ENCODE measurements at regions not wholly inside any gene's neighbourhood (a gene's known extent, or its start where the extent isn't known, plus 50 kb on each side); places are given as distances from the start of the nearest gene placed in this dataset.

GRCh38 chr5:58191443-58191842 lies 268.4 kb downstream of the PLK2 start:
- DNase-seq, result no peak
- peaks cover 9% of the 10 kb centered on the region for H3K4me1 ChIP-seq
- no peaks in the 10 kb centered on the region for H3K27me3 ChIP-seq
- no peaks in the 10 kb centered on the region for H3K36me3 ChIP-seq
- no peak for TF ChIP-seq CTCF (IDR thresholded peaks at IDR 0.05; ENCODE audit: low read depth, low read length)
- H3K4me3 ChIP-seq (ENCODE audit: low read depth, low read length), result no peak overlapping the region
- no peaks in the 10 kb centered on the region for H3K9me3 ChIP-seq

- no peaks in the 10 kb centered on the region for H3K36me3 ChIP-seq
- peaks cover 9% of the 10 kb centered on the region for H3K4me1 ChIP-seq
- no peak for TF ChIP-seq CTCF (IDR thresholded peaks at IDR 0.05; ENCODE audit: low read depth, low read length)
- DNase-seq, result no peak
- no peak overlapping the region for H3K4me3 ChIP-seq (ENCODE audit: low read depth, low read length)
- H3K27me3 ChIP-seq, result no peaks in the 10 kb centered on the region
- H3K9me3 ChIP-seq, result no peaks in the 10 kb centered on the region
Measured at GRCh38 chr5:58188262-58188651, 271.6 kb downstream of the PLK2 start.

DNA sequence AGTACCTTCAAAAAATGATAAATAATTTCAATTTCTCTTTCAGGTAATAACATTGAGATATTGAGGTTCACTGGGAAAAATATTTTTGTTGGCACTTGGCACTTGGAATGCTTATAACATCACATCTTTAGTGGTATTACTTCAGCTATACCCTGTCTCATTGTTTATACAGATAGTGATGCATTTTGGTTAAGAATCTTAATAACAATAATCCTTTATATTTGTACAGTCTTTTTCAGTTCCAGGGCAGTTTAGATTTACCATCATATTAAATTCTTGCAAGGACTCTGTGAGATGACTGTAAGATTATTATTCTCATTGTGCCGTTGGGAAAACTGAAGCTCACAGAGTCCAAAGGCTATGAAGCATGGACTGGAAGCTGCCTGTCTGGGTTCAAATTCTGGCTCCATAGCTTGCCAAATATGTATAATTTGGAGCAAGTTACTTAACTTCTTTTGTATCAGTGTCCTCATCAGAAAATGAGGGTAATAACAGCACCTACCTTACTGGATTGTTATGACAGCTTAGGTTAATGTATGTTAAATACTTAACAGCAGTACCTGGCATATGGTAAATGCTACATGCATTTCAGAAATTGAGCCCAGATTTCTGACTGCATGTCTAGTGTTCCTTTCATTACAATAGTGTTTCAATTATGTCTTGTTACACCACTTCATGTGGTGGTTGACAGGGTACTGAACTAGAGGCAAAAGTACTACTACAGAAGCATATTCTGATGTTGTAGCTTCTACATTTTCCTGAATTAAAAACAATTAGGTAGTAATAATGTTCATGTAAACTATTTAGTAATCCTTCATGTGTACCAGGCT lies 272.2 kb downstream of the PLK2 start:
- no peak for DNase-seq
- Histone ChIP-seq H3K27me3 (no peaks in the 10 kb centered on the region), H3K36me3 (no peaks in the 10 kb centered on the region), H3K9me3 (no peaks in the 10 kb centered on the region), H3K4me1 (peaks cover 9% of the 10 kb centered on the region), H3K4me3 (ENCODE audit: low read depth, low read length) (no peak overlapping the region)
- no peak for TF ChIP-seq CTCF (IDR thresholded peaks at IDR 0.05; ENCODE audit: low read depth, low read length)

DNA sequence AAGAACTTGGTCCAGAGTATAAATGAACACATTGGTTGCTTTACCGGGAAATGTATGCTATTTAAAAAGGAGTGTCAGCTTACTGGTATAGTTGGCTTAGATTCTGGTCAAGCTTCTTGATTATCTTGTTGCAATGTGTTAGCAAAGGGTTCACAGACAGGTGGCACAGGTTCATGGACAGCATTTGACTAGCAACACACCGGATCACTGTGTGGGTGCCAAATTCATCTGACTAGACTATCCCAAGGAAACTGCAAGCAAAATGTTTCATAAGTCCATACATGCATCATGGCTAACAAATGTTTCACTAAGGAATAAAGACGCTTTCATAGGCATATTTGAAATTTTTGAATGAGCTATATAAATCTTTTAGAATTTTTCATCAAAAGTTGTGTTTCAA lies 274.1 kb downstream of the PLK2 start:
- no peak for DNase-seq
- Histone ChIP-seq H3K9me3 (no peaks in the 10 kb centered on the region), H3K36me3 (no peaks in the 10 kb centered on the region), H3K4me1 (peaks cover 9% of the 10 kb centered on the region), H3K27me3 (no peaks in the 10 kb centered on the region), H3K4me3 (ENCODE audit: low read depth, low read length) (no peak overlapping the region)
- no peak for TF ChIP-seq CTCF (IDR thresholded peaks at IDR 0.05; ENCODE audit: low read depth, low read length)

DNA sequence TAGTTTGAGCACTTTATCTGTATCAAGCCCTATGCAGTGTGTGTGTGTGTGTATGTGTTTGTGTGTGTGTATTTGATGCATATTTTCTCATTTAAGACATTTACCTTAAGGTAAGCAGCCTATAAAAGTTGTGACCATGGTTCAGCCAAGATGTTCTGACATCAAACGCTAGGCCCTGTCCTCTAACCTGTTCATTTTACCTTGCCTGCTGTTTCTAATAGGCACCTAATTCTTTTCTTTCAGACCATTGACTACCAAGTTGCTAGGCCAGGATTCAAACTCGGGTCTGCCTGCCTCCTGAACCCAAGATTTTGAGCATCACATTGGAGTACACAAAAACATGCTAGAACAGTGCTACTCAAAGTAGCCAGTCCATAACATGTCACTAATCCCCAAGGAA lies 274.5 kb downstream of the PLK2 start:
- no peaks in the 10 kb centered on the region for H3K9me3 ChIP-seq
- no peak for TF ChIP-seq CTCF (IDR thresholded peaks at IDR 0.05; ENCODE audit: low read depth, low read length)
- no peak overlapping the region for H3K4me3 ChIP-seq (ENCODE audit: low read depth, low read length)
- H3K36me3 ChIP-seq, result no peaks in the 10 kb centered on the region
- no peak for DNase-seq
- no peaks in the 10 kb centered on the region for H3K27me3 ChIP-seq
- H3K4me1 ChIP-seq, result peaks cover 9% of the 10 kb centered on the region

GRCh38 chr5:58184910-58185309 lies 275.0 kb downstream of the PLK2 start:
- DNase-seq, result no peak
- peaks cover 9% of the 10 kb centered on the region for H3K4me1 ChIP-seq
- H3K9me3 ChIP-seq, result no peaks in the 10 kb centered on the region
- no peaks in the 10 kb centered on the region for H3K27me3 ChIP-seq
- H3K36me3 ChIP-seq, result no peaks in the 10 kb centered on the region
- no peak for TF ChIP-seq CTCF (IDR thresholded peaks at IDR 0.05; ENCODE audit: low read depth, low read length)
- H3K4me3 ChIP-seq (ENCODE audit: low read depth, low read length), result no peak overlapping the region
